GM12873 (cell line): ENCODE measurements at regions not wholly inside any gene's neighbourhood (a gene's known extent, or its start where the extent isn't known, plus 50 kb on each side); places are given as distances from the start of the nearest gene placed in this dataset.

ENCODE experiments used
- CTCF ChIP-seq: IDR thresholded peaks from 2 replicates; pipeline ENCODE4 v1.5.1; 2012; ENCODE audit warnings: low read depth, mild to moderate bottlenecking, moderate library complexity, low read length, control low read depth; ENCODE audit not compliant: insufficient read depth; ENCODE audit errors: missing control alignments

- no peak for TF ChIP-seq CTCF
These were observed 110.9 kb upstream of the PWP1 start for GRCh38 chr12:107574691-107575090.

- no peak for TF ChIP-seq CTCF
These were observed 104.6 kb upstream of the PWP1 start for GRCh38 chr12:107580750-107581618.

GRCh38 chr12:107581619-107582015 is 104.0 kb upstream of the PWP1 start:
- TF ChIP-seq CTCF = no peak

GRCh38 chr12:107583551-107583950 is 102.0 kb upstream of the PWP1 start:
- TF ChIP-seq CTCF = no peak

- TF ChIP-seq CTCF = no peak
These were observed 101.0 kb upstream of the PWP1 start for GRCh38 chr12:107584563-107584962.

- TF ChIP-seq CTCF = no peak
These were observed 99.2 kb upstream of the PWP1 start for GRCh38 chr12:107586256-107586970.

- TF ChIP-seq CTCF = no peak
These were observed 95.2 kb upstream of the PWP1 start for GRCh38 chr12:107590413-107590812.
